GM19467 (cell line): ENCODE measurements at regions not wholly inside any gene's neighbourhood (a gene's known extent, or its start where the extent isn't known, plus 50 kb on each side); places are given as distances from the start of the nearest gene placed in this dataset.

ENCODE experiments used
- ATAC-seq: cut with Tn5 transposase; IDR thresholded peaks from one replicate; pipeline ENCODE4 v1.9.1; 2021; ENCODE audit warnings: mild to moderate bottlenecking, moderate library complexity; ENCODE audit not compliant: unreplicated experiment

- no peak for ATAC-seq
Observed at GRCh38 chr4:22220965-22221364, 272.4 kb upstream of the KCNIP4 start.

DNA sequence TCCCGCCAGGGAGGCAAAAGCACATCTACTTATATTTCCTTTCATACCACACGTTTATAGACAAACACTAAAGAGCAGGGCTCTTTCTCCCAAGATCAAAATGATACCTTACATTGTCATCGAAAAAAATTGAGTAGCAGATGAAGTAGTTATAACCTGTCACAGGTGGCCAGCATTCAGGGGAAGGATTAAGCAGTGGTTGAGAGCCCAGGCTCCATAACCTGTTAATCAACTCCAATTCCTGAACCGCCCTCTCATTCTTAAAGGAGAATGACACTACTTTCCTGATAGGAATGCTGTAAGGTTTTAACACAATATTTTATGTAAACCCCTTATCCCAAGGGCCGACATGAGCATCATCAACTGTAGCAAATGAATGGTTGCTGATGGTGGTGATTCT lies 268.9 kb upstream of the KCNIP4 start:
- ATAC-seq = no peak

DNA sequence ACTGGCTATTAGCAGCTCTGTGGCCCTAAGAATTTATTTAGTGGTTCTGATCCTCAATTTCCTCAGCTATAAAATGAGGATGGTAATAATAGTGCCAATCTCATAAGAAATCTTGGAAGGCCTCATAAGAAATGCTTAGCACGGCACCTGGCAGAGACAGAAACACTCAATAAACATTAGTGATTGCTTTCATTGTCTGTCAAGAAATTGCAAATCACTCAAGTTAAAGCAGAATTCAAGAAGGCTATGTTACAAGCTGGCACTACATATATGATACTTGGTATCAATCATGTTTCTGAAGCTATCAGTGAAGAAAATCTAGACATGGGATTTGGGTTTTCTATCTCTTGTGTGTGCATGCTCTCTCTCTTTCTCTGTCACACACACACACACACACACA lies 267.7 kb upstream of the KCNIP4 start:
- ATAC-seq = no peak

- ATAC-seq = no peak
Observed at GRCh38 chr4:22215084-22215483, 266.5 kb upstream of the KCNIP4 start.

- ATAC-seq = no peak
Observed at GRCh38 chr4:22203711-22204011, 255.1 kb upstream of the KCNIP4 start.

- no peak for ATAC-seq
Observed at GRCh38 chr4:22202975-22203710, 254.6 kb upstream of the KCNIP4 start.

DNA sequence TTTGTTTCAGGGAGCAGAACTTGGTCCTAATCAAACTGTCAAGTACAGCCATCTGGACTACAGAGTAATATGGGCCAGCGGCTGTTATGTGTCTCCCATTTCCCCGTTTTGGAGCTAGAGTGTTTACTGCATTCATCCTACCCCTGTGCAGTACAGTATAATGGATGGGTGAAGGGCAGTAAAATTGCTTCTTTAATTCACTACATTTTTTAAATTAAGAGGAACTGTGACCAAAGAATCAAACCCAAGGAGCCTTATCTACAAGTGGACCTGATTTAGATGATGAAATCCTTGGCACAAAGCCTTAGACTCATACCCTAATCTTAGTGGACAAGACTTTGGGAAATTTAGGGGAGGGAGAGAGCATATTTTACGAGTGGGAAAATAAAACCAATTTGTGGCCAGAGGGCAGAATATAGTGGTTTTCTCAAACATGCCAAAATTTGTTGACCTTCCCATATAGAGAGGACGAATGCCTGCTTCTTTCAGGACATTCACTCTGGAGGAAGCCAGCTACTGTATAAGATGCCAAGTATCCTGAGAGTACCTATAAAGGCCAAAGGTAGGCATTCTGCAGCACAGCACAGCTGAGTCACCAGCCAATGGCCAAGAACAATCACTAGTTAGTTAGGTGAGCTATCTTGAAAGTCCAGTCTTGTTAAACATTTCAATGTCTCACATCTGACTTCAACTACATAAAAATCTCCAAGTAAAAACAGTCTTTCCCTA lies 253.8 kb upstream of the KCNIP4 start:
- no peak for ATAC-seq

DNA sequence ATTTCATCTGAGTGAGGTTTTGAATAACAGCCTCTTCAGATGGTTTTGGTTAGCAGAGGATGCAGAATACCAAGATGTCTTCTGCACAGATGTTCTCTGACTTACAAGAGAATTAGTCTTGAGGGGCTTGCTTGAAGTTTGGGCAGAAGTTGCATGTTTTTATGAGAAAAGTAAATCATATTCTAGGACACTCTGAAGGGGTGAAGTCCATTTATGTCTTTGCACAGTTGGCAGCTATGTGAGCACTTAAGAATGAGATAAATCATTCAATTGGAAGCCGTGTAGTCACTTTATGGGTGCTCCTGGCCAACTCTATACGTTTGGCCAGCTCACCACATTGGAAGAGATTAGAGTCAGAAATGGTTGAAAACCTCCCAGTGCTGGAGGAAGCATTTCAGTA lies 252.7 kb upstream of the KCNIP4 start:
- no peak for ATAC-seq

GRCh38 chr4:22196551-22196950 lies 248.0 kb upstream of the KCNIP4 start:
- no peak for ATAC-seq

GRCh38 chr4:22192084-22192511 lies 243.5 kb upstream of the KCNIP4 start:
- no peak for ATAC-seq

- ATAC-seq = no peak
Observed at GRCh38 chr4:22191565-22191964, 243.0 kb upstream of the KCNIP4 start.

- no peak for ATAC-seq
Observed at GRCh38 chr4:22190855-22191254, 242.3 kb upstream of the KCNIP4 start.

DNA sequence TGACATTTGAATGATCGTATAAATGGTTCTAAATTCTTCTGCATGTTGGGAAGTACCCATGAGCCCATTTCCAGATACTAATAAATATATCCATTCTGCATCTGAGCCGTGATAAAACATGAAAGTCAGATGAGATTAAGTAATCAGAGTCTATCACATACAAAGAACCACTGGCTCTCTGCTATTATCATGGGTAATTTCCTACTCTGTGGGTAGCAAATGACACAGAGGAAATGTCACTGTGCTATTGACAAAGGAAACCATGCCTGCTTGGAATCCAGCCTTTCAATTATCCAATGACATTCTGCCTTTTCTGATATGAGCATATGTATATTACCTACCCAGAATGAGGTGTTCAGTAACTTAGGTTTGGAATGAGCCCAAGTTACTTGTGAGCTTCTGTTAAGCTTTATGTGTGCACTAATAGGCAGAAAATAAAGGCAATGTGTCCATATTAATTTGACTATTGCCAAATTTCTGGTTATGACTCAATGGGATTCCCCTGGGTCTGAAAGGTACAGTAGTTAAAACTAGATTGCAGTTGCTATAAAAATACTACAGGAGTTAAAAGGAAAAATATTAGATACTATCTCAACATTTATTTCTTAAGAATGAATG lies 238.7 kb upstream of the KCNIP4 start:
- ATAC-seq = no peak

GRCh38 chr4:22181736-22182135 lies 233.2 kb upstream of the KCNIP4 start:
- ATAC-seq = no peak

DNA sequence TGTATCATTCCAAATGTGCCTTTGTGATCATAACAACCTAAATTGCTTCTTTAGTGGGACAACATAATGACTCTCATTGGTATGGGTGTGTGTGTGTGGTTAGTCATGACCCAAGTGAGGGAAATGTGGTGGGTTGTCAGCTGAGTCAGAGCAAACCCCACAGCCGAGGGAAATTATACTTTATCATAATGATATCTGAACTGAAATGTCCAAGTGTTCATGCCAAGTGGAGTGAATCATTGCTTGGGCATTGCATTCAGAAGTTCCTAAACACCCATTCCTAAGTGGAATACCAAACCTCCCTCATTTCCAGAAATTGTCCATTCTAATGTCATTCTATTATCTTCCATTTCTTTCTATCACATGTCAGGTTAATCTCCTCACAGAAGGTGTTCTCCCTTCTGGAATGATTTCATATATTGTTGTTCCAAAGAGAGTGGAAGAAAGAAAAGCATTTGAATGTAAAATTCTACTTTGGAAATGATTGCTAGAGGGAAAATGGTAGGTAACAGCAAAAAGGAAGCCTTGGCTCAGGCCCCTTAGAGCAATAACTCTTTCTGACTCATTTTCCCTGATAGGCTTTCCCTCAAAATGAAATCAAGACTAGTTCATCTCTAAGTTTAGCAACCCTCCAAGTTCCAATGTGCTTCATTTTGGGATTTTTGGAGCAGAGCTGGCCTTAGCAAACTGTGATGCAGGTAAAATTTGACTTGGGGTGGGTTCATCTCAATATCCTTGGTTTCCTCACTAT lies 230.7 kb upstream of the KCNIP4 start:
- no peak for ATAC-seq

DNA sequence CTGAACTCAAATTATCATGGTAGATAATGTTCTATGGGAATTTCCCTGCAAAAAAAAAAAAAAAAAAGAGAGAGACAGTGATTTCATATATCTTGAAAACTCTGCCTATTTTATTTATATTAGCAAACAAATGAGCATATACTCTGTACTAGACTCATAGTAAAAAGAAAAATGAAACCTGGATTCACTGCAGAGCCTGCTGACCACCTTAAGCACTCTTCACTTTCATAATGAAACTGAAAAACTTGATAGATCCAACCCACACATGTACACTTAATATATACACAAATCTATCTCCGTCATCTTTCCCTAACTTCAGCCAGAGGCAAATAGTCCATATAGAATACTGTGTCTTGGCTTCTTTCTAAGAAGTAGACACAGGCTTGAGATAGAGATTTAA lies 226.1 kb upstream of the KCNIP4 start:
- no peak for ATAC-seq

DNA sequence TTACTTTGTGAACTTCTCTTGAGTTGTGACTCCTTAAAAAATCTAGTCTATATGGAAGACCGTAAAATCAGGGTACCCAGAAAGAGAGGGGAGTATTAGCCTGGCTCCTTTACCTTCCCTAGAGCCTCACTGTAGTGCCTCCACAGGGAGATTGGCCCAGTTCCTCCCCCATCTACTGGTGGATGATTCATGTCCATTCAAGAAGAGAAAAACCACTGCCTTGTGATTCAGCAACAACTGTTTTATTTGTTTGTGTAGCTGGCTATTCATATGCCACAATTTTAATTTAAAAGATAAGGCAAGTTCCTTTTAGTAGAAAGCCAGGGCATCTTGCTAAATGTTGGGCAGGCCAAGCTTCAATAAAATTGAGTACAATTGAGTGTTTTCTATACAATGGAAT lies 221.8 kb upstream of the KCNIP4 start:
- ATAC-seq = no peak

- no peak for ATAC-seq
Observed at GRCh38 chr4:22167201-22167600, 218.6 kb upstream of the KCNIP4 start.

DNA sequence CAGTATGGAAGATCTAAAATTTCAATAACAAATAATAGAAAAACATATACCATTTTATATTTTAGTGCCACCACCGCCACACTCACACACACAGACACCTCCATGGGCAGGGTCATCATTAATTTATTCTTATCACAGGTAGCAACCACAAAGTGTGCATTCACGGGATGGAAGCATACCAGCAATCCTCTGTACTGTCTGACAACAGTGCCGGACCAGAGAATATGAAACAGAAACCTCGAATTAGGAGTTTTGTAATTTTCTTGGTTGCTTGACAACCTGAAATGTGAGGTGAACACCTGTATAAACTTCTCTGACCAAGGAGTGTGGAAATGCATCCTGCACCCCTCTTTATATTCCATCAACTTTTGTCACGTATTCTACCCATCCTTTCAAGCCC lies 213.9 kb upstream of the KCNIP4 start:
- no peak for ATAC-seq

GRCh38 chr4:22130741-22131140 lies 182.2 kb upstream of the KCNIP4 start:
- ATAC-seq = no peak

DNA sequence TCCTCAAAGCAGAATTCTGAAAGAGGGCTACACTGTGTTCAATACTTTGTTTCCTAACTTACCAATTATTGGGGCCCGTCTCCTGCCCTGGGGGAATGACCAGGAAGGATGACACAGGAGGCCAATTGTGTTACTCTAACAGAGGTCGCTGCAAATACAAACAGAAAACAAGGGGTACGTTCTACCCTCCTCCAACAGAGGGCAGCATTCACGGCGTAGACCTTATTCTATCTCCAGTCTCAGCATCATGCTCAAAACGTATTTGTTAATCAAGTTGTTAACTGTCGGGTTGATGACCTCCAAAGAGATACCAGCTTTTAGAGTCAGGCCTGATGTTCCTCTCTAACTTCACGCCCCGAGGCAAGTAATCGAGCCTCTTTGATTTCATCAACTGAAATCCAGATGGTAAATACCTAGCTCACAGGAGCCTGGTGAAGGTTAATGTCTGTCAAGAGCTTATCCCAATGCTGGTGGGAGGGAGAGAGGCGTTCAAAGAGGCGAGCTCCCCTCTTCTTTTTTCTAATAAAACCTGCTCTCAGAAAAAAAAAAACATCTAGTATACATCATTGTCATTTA lies 181.0 kb upstream of the KCNIP4 start:
- ATAC-seq = no peak
